Neuronal stem cell (in vitro differentiated cells): ENCODE measurements at regions not wholly inside any gene's neighbourhood (a gene's known extent, or its start where the extent isn't known, plus 50 kb on each side); places are given as distances from the start of the nearest gene placed in this dataset.

Experiments used
- DNase-seq: peaks from one replicate; pipeline ENCODE4 v3.0.0-alpha.2; 2013; ENCODE audit warnings: low spot score
- H2AFZ ChIP-seq: one replicate; pipeline ENCODE4 v1.6.1; 2013; ENCODE audit warnings: mild to moderate bottlenecking, low read length, inconsistent platforms
- H2AK5ac ChIP-seq: 2 replicates; pipeline ENCODE4 v1.6.1; 2013; ENCODE audit warnings: low read depth, mild to moderate bottlenecking, inconsistent platforms, low read length, moderate library complexity, mixed read lengths
- H2BK120ac ChIP-seq: 2 replicates; pipeline ENCODE4 v1.6.1; 2013; ENCODE audit warnings: low read depth, mild to moderate bottlenecking, inconsistent platforms, low read length, moderate library complexity, mixed read lengths
- H2BK12ac ChIP-seq: one replicate; pipeline ENCODE4 v1.6.1; 2013; ENCODE audit warnings: low read length, inconsistent platforms
- H2BK15ac ChIP-seq: 2 replicates; pipeline ENCODE4 v1.6.1; 2013; ENCODE audit warnings: mild to moderate bottlenecking, low read length, inconsistent platforms, mixed read lengths
- H2BK5ac ChIP-seq: one replicate; pipeline ENCODE4 v1.6.1; 2013; ENCODE audit warnings: inconsistent platforms, mild to moderate bottlenecking, low read length, moderate library complexity
- H3K14ac ChIP-seq: one replicate; pipeline ENCODE4 v1.6.1; 2013; ENCODE audit warnings: low read length, inconsistent platforms
- H3K18ac ChIP-seq: 2 replicates; pipeline ENCODE4 v1.6.1; 2013; ENCODE audit warnings: low read length, inconsistent platforms
- H3K23ac ChIP-seq: 2 replicates; pipeline ENCODE4 v1.6.1; 2013; ENCODE audit warnings: low read depth, mild to moderate bottlenecking, mixed read lengths, low read length, inconsistent platforms; ENCODE audit not compliant: poor library complexity
- H3K27ac ChIP-seq: replicated peaks from 3 replicates; pipeline ENCODE4 v1.5.1; 2013; ENCODE audit warnings: low read length, inconsistent platforms
- H3K27me3 ChIP-seq, 3 experiments: 2 replicates each; pipeline ENCODE4 v1.6.1; 2013; ENCODE audit warnings: low read length in 3 of 3, mild to moderate bottlenecking in 2 of 3, inconsistent platforms in 1 of 3, low read depth in 1 of 3, mixed read lengths in 1 of 3, moderate library complexity in 1 of 3; ENCODE audit not compliant: control insufficient read depth in 3 of 3, insufficient read depth in 3 of 3
- H3K36me3 ChIP-seq, 2 donors: replicated peaks in 1 of 2; 2 replicates each; pipeline ENCODE4 v1.6.1; 2013; ENCODE audit warnings: low read length in 2 of 2; ENCODE audit not compliant: control insufficient read depth in 2 of 2, insufficient read depth in 2 of 2
- H3K4ac ChIP-seq: 2 replicates; pipeline ENCODE4 v1.6.1; 2013; ENCODE audit warnings: inconsistent platforms, mild to moderate bottlenecking, low read length, moderate library complexity
- H3K4me1 ChIP-seq, 2 donors: 1 replicate in 1 of 2; 2 replicates in 1 of 2; pipeline ENCODE4 v1.6.1; 2013; ENCODE audit warnings: low read length in 2 of 2, low read depth in 1 of 2; ENCODE audit not compliant: control insufficient read depth in 2 of 2, insufficient read depth in 1 of 2
- H3K4me2 ChIP-seq: one replicate; pipeline ENCODE4 v1.6.1; 2013; ENCODE audit warnings: mild to moderate bottlenecking, low read length, inconsistent platforms; ENCODE audit not compliant: insufficient read depth, poor library complexity, severe bottlenecking
- H3K4me3 ChIP-seq, 2 donors: 2 replicates each; pipeline ENCODE4 v1.5.1; 2013; ENCODE audit warnings: low read length in 2 of 2, mild to moderate bottlenecking in 2 of 2, inconsistent platforms in 1 of 2, moderate library complexity in 1 of 2
- H3K79me1 ChIP-seq: one replicate; pipeline ENCODE4 v1.6.1; 2013; ENCODE audit warnings: low read depth, mild to moderate bottlenecking, inconsistent platforms, low read length, moderate library complexity
- H3K9ac ChIP-seq: one replicate; pipeline ENCODE4 v1.6.1; 2013; ENCODE audit warnings: mild to moderate bottlenecking, low read depth, low read length, inconsistent platforms; ENCODE audit not compliant: poor library complexity
- H3K9me3 ChIP-seq, 2 donors: replicated peaks in 1 of 2; 2 replicates each; pipeline versions ENCODE3 to v1.6.1; 2013; ENCODE audit warnings: low read length in 2 of 2, mild to moderate bottlenecking in 2 of 2, inconsistent platforms in 1 of 2, low read depth in 1 of 2, mixed read lengths in 1 of 2, moderate library complexity in 1 of 2; ENCODE audit not compliant: control insufficient read depth in 2 of 2, insufficient read depth in 1 of 2
- H4K8ac ChIP-seq: one replicate; pipeline ENCODE4 v1.6.1; 2013; ENCODE audit warnings: low read depth, mild to moderate bottlenecking, inconsistent platforms, low read length, moderate library complexity
- H4K91ac ChIP-seq: one replicate; pipeline ENCODE4 v1.6.1; 2013; ENCODE audit warnings: low read length, low read depth, mild to moderate bottlenecking, inconsistent platforms; ENCODE audit not compliant: poor library complexity
- WGBS, 2 donors: extraction: QIAGEN DNeasy Blood & Tissue Kit; methylation state at CpG; one replicate each; pipeline ENCODE4 v1.1.7; 2013; ENCODE audit warnings: missing lambda C conversion rate in 2 of 2, mixed read lengths in 1 of 2; ENCODE audit not compliant: insufficient read length in 2 of 2, insufficient replicate concordance in 1 of 2; ENCODE audit errors: extremely low coverage in 2 of 2; 5-methylcytosine and 5-hydroxymethylcytosine counted together

GRCh38 chr18:73861771-73862170, 285.9 kb downstream of the FBXO15 start:
- Histone ChIP-seq H3K4me2 (no peak overlapping the region), H4K8ac (no peak overlapping the region), H3K23ac (no peak overlapping the region), H3K27ac (no peak overlapping the region), H3K14ac (no peak overlapping the region), H3K36me3 (no peaks in the 10 kb centered on the region), H3K27me3 (no peaks in the 10 kb centered on the region), H2AK5ac (no peak overlapping the region), H3K79me1 (no peaks in the 10 kb centered on the region), H3K18ac (no peak overlapping the region), H3K4me3 (no peak overlapping the region), H4K91ac (no peak overlapping the region), H2BK12ac (no peak overlapping the region), H3K4me1 (no peaks in the 10 kb centered on the region), H2AFZ (no peak overlapping the region), H3K9ac (no peak overlapping the region), H2BK15ac (no peak overlapping the region), H3K9me3 (peaks cover 0 to 2% of the 10 kb centered on the region in 2 donors), H3K4ac (no peak overlapping the region), H2BK120ac (no peak overlapping the region), H2BK5ac (no peak overlapping the region)
- DNase-seq: no peak
- WGBS, 2 donors: no CpG with 5 or more reads among the region's 6 CpGs

GRCh38 chr18:73859837-73860397, 287.7 kb downstream of the FBXO15 start:
- Histone ChIP-seq H3K9me3 (peaks cover 0 to 2% of the 10 kb centered on the region in 2 donors), H3K4me1 (no peaks in the 10 kb centered on the region), H3K23ac (no peak overlapping the region), H3K27me3 (no peaks in the 10 kb centered on the region), H3K4ac (no peak overlapping the region), H3K14ac (no peak overlapping the region), H4K91ac (no peak overlapping the region), H2BK5ac (no peak overlapping the region), H2BK15ac (no peak overlapping the region), H3K4me2 (no peak overlapping the region), H2AK5ac (no peak overlapping the region), H3K18ac (no peak overlapping the region), H3K27ac (no peak overlapping the region), H2AFZ (no peak overlapping the region), H3K9ac (no peak overlapping the region), H3K79me1 (no peaks in the 10 kb centered on the region), H3K36me3 (no peaks in the 10 kb centered on the region), H4K8ac (no peak overlapping the region), H2BK120ac (no peak overlapping the region), H3K4me3 (no peak overlapping the region), H2BK12ac (no peak overlapping the region)
- WGBS, 2 donors: no CpG with 5 or more reads among the region's 9 CpGs
- no peak for DNase-seq

- DNase-seq: no peak
Measured at GRCh38 chr18:73852789-73853549, 294.7 kb downstream of the FBXO15 start.

GRCh38 chr18:73850782-73851181, 296.9 kb downstream of the FBXO15 start:
- no peak overlapping the region for H3K23ac ChIP-seq
- H3K27ac ChIP-seq: no peak overlapping the region
- no peak for DNase-seq
- H3K14ac ChIP-seq: no peak overlapping the region
- H4K8ac ChIP-seq: no peak overlapping the region
- no peak overlapping the region for H3K4me2 ChIP-seq
- H3K27me3 ChIP-seq: no peaks in the 10 kb centered on the region
- H3K9ac ChIP-seq: no peak overlapping the region
- H2BK5ac ChIP-seq: no peak overlapping the region
- no peak overlapping the region for H2BK15ac ChIP-seq
- H2AFZ ChIP-seq: no peak overlapping the region
- H3K4ac ChIP-seq: no peak overlapping the region
- peaks cover 0 to 1% of the 10 kb centered on the region in 2 donors for H3K9me3 ChIP-seq
- no peak overlapping the region for H2BK12ac ChIP-seq
- H2AK5ac ChIP-seq: no peak overlapping the region
- no peak overlapping the region for H2BK120ac ChIP-seq
- H3K79me1 ChIP-seq: no peaks in the 10 kb centered on the region
- H3K4me1 ChIP-seq: peaks cover 0 to 4% of the 10 kb centered on the region in 2 donors
- no peak overlapping the region for H3K18ac ChIP-seq
- H3K4me3 ChIP-seq: no peak overlapping the region
- no CpG with 5 or more reads among the region's 5 CpGs for WGBS, 2 donors
- H4K91ac ChIP-seq: no peak overlapping the region
- H3K36me3 ChIP-seq: no peaks in the 10 kb centered on the region

More at GRCh38 chr18:73852789-73853549, 294.7 kb downstream of the FBXO15 start:
- Histone ChIP-seq H2BK120ac (no peak overlapping the region), H3K27ac (no peak overlapping the region), H3K79me1 (no peaks in the 10 kb centered on the region), H3K14ac (no peak overlapping the region), H3K9me3 (no peaks in the 10 kb centered on the region), H3K23ac (no peak overlapping the region), H2AK5ac (no peak overlapping the region), H3K18ac (no peak overlapping the region), H3K36me3 (no peaks in the 10 kb centered on the region), H2BK15ac (no peak overlapping the region), H3K4me3 (no peak overlapping the region), H2AFZ (no peak overlapping the region), H4K91ac (no peak overlapping the region), H4K8ac (no peak overlapping the region), H3K4me2 (no peak overlapping the region), H3K4me1 (peaks cover 0 to 1% of the 10 kb centered on the region in 2 donors), H3K4ac (no peak overlapping the region), H3K9ac (no peak overlapping the region), H2BK12ac (no peak overlapping the region), H2BK5ac (no peak overlapping the region), H3K27me3 (no peaks in the 10 kb centered on the region)
- WGBS, 2 donors: no CpG with 5 or more reads among the region's 10 CpGs
